ENCODE measurements at regions not wholly inside any gene's neighbourhood (a gene's known extent, or its start where the extent isn't known, plus 50 kb on each side); places are given as distances from the start of the nearest gene placed in this dataset.
"Not testable (repeated sequence)": the region's sequence is repeated elsewhere in the genome, so short reads cannot be mapped to it uniquely, and the experiment has no call there.

GRCh38 chr14:43141636-43142191 is 1365.4 kb downstream of the FSCB start:
- H3K27ac ChIP-seq = no peak overlapping the region
- no peaks in the 10 kb centered on the region for H3K36me3 ChIP-seq
- TF ChIP-seq CTCF (IDR thresholded peaks at IDR 0.05) = no peak
- no peak for TF ChIP-seq POLR2AphosphoS5 (IDR thresholded peaks at IDR 0.05; ENCODE audit: insufficient read depth in 1 of 2, low read depth in 1 of 2)
- TF ChIP-seq POLR2A (IDR thresholded peaks at IDR 0.05) = no peak
- H3K4me1 ChIP-seq = no peaks in the 10 kb centered on the region
- DNase-seq (ENCODE audit: extremely low spot score in 2 of 2) = no peak
- no peaks in the 10 kb centered on the region for H3K9me3 ChIP-seq
- intact Hi-C loops (cut with DNase I) = no loop called here
- H3K27me3 ChIP-seq = no peaks in the 10 kb centered on the region
- no peak overlapping the region for H3K4me3 ChIP-seq

DNA sequence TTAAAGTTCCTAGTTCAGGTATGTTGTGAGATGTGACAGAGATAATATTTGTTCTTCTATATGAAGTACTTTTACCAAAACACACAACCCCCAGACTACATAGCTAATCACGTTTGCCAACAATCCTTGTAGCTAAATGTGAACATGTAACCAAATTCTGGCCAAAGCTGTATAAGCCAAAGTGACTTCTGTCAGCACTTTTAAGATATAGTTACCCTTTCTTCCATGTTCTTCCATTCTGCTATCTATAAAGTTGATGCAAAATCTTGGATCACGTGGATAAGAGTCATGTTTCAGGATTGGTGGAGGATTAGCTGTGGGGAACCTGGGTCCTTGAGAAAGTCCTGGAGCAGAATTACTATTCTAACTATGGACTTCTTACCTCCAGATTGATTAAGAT is 1366.6 kb downstream of the FSCB start:
- Histone ChIP-seq H3K27ac (no peak overlapping the region), H3K4me1 (no peaks in the 10 kb centered on the region), H3K36me3 (no peaks in the 10 kb centered on the region), H3K9me3 (no peaks in the 10 kb centered on the region), H3K27me3 (no peaks in the 10 kb centered on the region), H3K4me3 (no peak overlapping the region)
- DNase-seq (ENCODE audit: extremely low spot score in 2 of 2) = no peak
- TF ChIP-seq CTCF (IDR thresholded peaks at IDR 0.05) (no peak), POLR2A (IDR thresholded peaks at IDR 0.05) (no peak), POLR2AphosphoS5 (IDR thresholded peaks at IDR 0.05; ENCODE audit: insufficient read depth in 1 of 2, low read depth in 1 of 2) (no peak)
- intact Hi-C loops (cut with DNase I) = no loop called here

DNA sequence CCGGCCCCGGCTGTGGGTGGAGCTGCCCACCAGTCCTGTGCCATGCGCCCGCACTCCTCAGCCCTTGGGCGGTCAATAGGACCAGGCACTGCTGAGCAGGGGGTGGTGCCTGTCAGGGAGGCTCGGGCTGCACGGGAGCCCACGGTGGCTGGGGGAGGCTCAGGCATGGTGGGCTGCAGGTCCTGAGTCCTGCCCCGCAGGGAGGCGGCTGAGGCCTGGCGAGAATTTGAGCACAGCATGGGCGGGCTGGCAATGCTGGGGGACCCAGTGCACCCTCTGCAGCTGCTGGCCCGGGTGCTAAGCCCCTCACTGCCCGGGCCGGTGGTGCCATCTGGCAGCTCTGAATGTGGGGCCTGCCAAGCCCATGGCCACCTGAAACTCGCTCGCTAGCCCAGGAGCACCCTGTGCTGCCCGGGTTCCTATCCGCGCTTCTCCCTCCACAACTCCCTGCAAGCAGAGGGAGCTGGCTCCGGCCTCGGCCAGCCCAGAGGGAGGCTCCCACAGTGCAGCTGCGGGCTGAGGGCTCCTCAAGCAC is 1371.1 kb downstream of the FSCB start:
- intact Hi-C loops (cut with DNase I) = no loop called here
- Histone ChIP-seq H3K9me3 (no peaks in the 10 kb centered on the region), H3K4me3 (no peak overlapping the region), H3K27ac (no peak overlapping the region), H3K36me3 (no peaks in the 10 kb centered on the region), H3K27me3 (no peaks in the 10 kb centered on the region), H3K4me1 (no peaks in the 10 kb centered on the region)
- no peak for DNase-seq (ENCODE audit: extremely low spot score in 2 of 2)
- no peak for TF ChIP-seq POLR2AphosphoS5 (IDR thresholded peaks at IDR 0.05; ENCODE audit: insufficient read depth in 1 of 2, low read depth in 1 of 2)
- TF ChIP-seq CTCF (IDR thresholded peaks at IDR 0.05) = no peak
- TF ChIP-seq POLR2A (IDR thresholded peaks at IDR 0.05) = no peak

DNA sequence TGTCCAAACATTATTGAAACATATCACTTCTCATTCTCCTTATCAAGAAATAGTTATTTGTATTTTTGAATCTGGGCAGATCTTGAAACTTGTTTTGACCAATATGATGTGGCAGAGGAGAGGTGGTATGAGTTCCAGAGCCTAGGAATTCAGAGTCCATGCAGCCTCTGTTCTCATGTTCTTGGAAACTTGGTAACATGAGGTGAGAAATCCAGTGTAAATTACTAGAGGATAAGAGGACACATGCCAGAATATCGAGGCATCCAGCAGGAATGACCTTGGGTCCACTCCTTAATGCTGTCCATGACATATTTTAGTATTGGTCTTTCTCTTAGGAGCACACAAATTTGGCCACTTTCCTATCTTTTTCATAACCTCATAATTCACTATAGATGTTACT is 1374.6 kb downstream of the FSCB start:
- H3K4me3 ChIP-seq = no peak overlapping the region
- intact Hi-C loops (cut with DNase I) = no loop called here
- no peaks in the 10 kb centered on the region for H3K36me3 ChIP-seq
- no peaks in the 10 kb centered on the region for H3K9me3 ChIP-seq
- no peaks in the 10 kb centered on the region for H3K27me3 ChIP-seq
- DNase-seq (ENCODE audit: extremely low spot score in 2 of 2) = no peak
- no peaks in the 10 kb centered on the region for H3K4me1 ChIP-seq
- no peak for TF ChIP-seq POLR2AphosphoS5 (IDR thresholded peaks at IDR 0.05; ENCODE audit: insufficient read depth in 1 of 2, low read depth in 1 of 2)
- no peak overlapping the region for H3K27ac ChIP-seq

DNA sequence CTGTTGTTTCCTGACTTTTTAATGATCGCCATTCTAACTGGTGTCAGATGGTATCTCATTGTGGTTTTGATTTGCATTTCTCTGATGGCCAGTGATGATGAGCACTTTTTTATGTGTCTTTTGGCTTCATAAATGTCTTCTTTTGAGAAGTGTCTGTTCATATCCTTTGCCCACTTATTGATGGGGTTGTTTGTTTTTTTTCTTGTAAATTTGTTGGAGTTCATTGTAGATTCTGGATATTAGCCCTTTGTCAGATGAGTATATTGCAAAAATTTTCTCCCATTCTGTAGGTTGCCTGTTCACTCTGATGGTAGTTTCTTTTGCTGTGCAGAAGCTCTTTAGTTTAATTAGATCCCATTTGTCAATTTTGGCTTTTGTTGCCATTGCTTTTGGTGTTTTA is 1378.7 kb downstream of the FSCB start:
- H3K27ac ChIP-seq; H3K36me3 ChIP-seq; H3K9me3 ChIP-seq; H3K4me1 ChIP-seq; intact Hi-C loops (cut with DNase I); H3K4me3 ChIP-seq; DNase-seq (ENCODE audit: extremely low spot score in 2 of 2); H3K27me3 ChIP-seq: not testable (repeated sequence)

DNA sequence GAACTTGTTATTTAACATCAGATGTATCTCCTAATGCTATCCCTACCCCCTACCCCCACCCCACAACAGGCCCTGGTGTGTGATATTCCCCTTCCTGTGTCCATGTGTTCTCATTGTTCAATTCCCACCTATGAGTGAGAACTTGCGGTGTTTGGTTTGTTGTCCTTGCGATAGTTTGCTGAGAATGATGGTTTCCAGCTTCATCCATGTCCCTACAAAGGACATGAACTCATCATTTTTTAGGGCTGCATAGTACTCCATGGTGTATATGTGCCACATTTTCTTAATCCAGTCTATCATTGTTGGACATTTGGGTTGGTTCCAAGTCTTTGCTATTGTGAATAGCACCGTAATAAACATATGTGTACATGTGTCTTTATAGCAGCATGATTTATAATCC is 1379.2 kb downstream of the FSCB start:
- DNase-seq (ENCODE audit: extremely low spot score in 2 of 2); intact Hi-C loops (cut with DNase I); H3K4me1 ChIP-seq; H3K36me3 ChIP-seq; H3K4me3 ChIP-seq; H3K9me3 ChIP-seq; H3K27me3 ChIP-seq; H3K27ac ChIP-seq: not testable (repeated sequence)
